Right lobe of liver (tissue), 6 donors: ENCODE measurements at regions not wholly inside any gene's neighbourhood (a gene's known extent, or its start where the extent isn't known, plus 50 kb on each side); places are given as distances from the start of the nearest gene placed in this dataset.

Experiments used
- ATAC-seq, 4 donors: fragments of 200-7000 bp; cut with Tn5 transposase; one replicate each; pipeline ENCODE4 v1.9.1; 2020; ENCODE audit warnings: mild to moderate bottlenecking in 4 of 4, moderate library complexity in 4 of 4
- DNase-seq, 3 donors: peaks; one replicate each; pipeline ENCODE4 v3.0.0-alpha.2; 2020
- H3K27ac ChIP-seq, 3 donors: fragments of 200-600 bp; one replicate each; pipeline ENCODE4 v1.8.0; 2022
- H3K27me3 ChIP-seq, 2 donors: fragments of 200-600 bp; one replicate each; pipeline ENCODE4 v1.8.0; 2022
- H3K36me3 ChIP-seq, 4 donors: fragments of 200-600 bp; sonication (generic) in 1 of 4; one replicate each; pipeline versions ENCODE4 v1.5.1 to v1.8.0; 2017 to 2022; ENCODE audit warnings: control low read depth in 1 of 4
- H3K4me1 ChIP-seq, 4 donors: fragments of 200-600 bp; sonication (generic) in 1 of 4; one replicate each; pipeline versions ENCODE4 v1.5.1 to v1.8.0; 2017 to 2022; ENCODE audit warnings: control low read depth in 1 of 4
- H3K4me3 ChIP-seq, 3 donors: fragments of 200-600 bp; one replicate each; pipeline ENCODE4 v1.8.0; 2022
- H3K9me3 ChIP-seq, 4 donors: fragments of 200-600 bp; sonication (generic) in 1 of 4; one replicate each; pipeline versions ENCODE4 v1.5.1 to v1.8.0; 2017 to 2022; ENCODE audit warnings: control low read depth in 1 of 4
- CTCF ChIP-seq, 4 donors: fragments of 200-600 bp in 3 of 4; fragments of 450-650 bp in 1 of 4; IDR thresholded peaks; one replicate each; pipeline versions ENCODE4 v1.5.1 to v1.8.0; 2016 to 2022; ENCODE audit warnings: antibody characterized with exemption in 4 of 4, mild to moderate bottlenecking in 2 of 4
- POLR2A ChIP-seq: fragments of 450-650 bp; IDR thresholded peaks from one replicate; pipeline ENCODE4 v1.6.1; 2017; ENCODE audit warnings: antibody characterized with exemption, mild to moderate bottlenecking
- WGBS: methylation state at CpG from one replicate; pipeline ENCODE4 v1.1.6; 2018; ENCODE audit warnings: low coverage, low lambda C conversion rate; ENCODE audit not compliant: insufficient coverage; ENCODE audit errors: missing lambda C conversion rate; 5-methylcytosine and 5-hydroxymethylcytosine counted together
- intact Hi-C, 2 donors: fragments of 100-400 bp; cut with DNase I; formaldehyde crosslinking; loops; one replicate each; pipeline versions ENCODE4 v1.11.2 to v1.14.1; 2022
- donor health status: DM: no; HTN: yes; CAD: no.
- donor health status: DM: no; HTN: no; CAD: no.
- donor health status: DM: no; HTN: no; CAD: no.
- donor health status: DM: no; HTN: yes; CAD: no.
- donor health status: DM: no; HTN: yes; CAD: no.

GRCh38 chr7:17019106-17019505 lies 137.3 kb upstream of the AGR3 start:
- Histone ChIP-seq H3K4me3 (no peak overlapping the region), H3K36me3 (no peaks in the 10 kb centered on the region), H3K4me1 (peaks cover 0 to 19% (median 10%) of the 10 kb centered on the region in 4 donors), H3K27me3 (no peaks in the 10 kb centered on the region), H3K27ac (no peak overlapping the region), H3K9me3 (no peaks in the 10 kb centered on the region)
- no peak for ATAC-seq
- DNase-seq, result no peak
- no peak for TF ChIP-seq CTCF (IDR thresholded peaks at IDR 0.05)
- no peak for TF ChIP-seq POLR2A
- WGBS, result 96% methylated on average over 2 of the region's 2 CpGs
- intact Hi-C loops, result no loop called here

GRCh38 chr7:17020250-17020649 lies 138.5 kb upstream of the AGR3 start:
- ATAC-seq (peak; percentile 59 to 77 (median 73)), DNase-seq (no peak)
- H3K27me3 ChIP-seq, result no peaks in the 10 kb centered on the region
- H3K4me3 ChIP-seq, result no peak overlapping the region
- peaks cover 0 to 19% (median 10%) of the 10 kb centered on the region in 4 donors for H3K4me1 ChIP-seq
- H3K9me3 ChIP-seq, result no peaks in the 10 kb centered on the region
- H3K36me3 ChIP-seq, result no peaks in the 10 kb centered on the region
- intact Hi-C loops, result no loop called here
- H3K27ac ChIP-seq, result peak overlapping the region; percentile 31 to 75 (median 68)
- TF ChIP-seq CTCF (IDR thresholded peaks at IDR 0.05), result no peak
- 19% methylated on average over 1 of the region's 1 CpG for WGBS

- no peaks in the 10 kb centered on the region for H3K27me3 ChIP-seq
- H3K36me3 ChIP-seq, result no peaks in the 10 kb centered on the region
- H3K9me3 ChIP-seq, result no peaks in the 10 kb centered on the region
- ATAC-seq, result peak; percentile 88 to 96 (median 90)
- H3K4me3 ChIP-seq, result no peak overlapping the region
- TF ChIP-seq CTCF (IDR thresholded peaks at IDR 0.05), result no peak
- no peak for TF ChIP-seq POLR2A
- H3K4me1 ChIP-seq, result peaks cover 0 to 19% (median 9%) of the 10 kb centered on the region in 4 donors
- DNase-seq, result peak in 1 of 3 donors; percentile 77
- H3K27ac ChIP-seq, result peak overlapping the region; percentile 31 to 75 (median 68)
- intact Hi-C loops, result no loop called here
- WGBS, result 17% methylated on average over 3 of the region's 3 CpGs
Observed at GRCh38 chr7:17021205-17021604, 139.4 kb upstream of the AGR3 start.

GRCh38 chr7:17022920-17023319 lies 141.1 kb upstream of the AGR3 start:
- Histone ChIP-seq H3K4me3 (no peak overlapping the region), H3K4me1 (peaks cover 0 to 16% (median 7%) of the 10 kb centered on the region in 4 donors), H3K36me3 (no peaks in the 10 kb centered on the region), H3K9me3 (no peaks in the 10 kb centered on the region), H3K27ac (no peak overlapping the region), H3K27me3 (no peaks in the 10 kb centered on the region)
- ATAC-seq (no peak), DNase-seq (no peak)
- WGBS, result 86% methylated on average over 3 of the region's 3 CpGs
- intact Hi-C loops, result no loop called here
- TF ChIP-seq POLR2A, result no peak
- no peak for TF ChIP-seq CTCF (IDR thresholded peaks at IDR 0.05)

- H3K36me3 ChIP-seq, result no peaks in the 10 kb centered on the region
- no CpG with 5 or more reads among the region's 3 CpGs for WGBS
- peaks cover 0 to 6% (median 0%) of the 10 kb centered on the region in 4 donors for H3K4me1 ChIP-seq
- H3K27ac ChIP-seq, result no peak overlapping the region
- intact Hi-C loops, result no loop called here
- no peak for TF ChIP-seq POLR2A
- TF ChIP-seq CTCF (IDR thresholded peaks at IDR 0.05), result no peak
- no peaks in the 10 kb centered on the region for H3K9me3 ChIP-seq
- ATAC-seq (no peak), DNase-seq (no peak)
- no peaks in the 10 kb centered on the region for H3K27me3 ChIP-seq
- H3K4me3 ChIP-seq, result no peak overlapping the region
Observed at GRCh38 chr7:17026269-17026668, 144.5 kb upstream of the AGR3 start.
